ENCODE measurements at regions not wholly inside any gene's neighbourhood (a gene's known extent, or its start where the extent isn't known, plus 50 kb on each side); places are given as distances from the start of the nearest gene placed in this dataset.

DNA sequence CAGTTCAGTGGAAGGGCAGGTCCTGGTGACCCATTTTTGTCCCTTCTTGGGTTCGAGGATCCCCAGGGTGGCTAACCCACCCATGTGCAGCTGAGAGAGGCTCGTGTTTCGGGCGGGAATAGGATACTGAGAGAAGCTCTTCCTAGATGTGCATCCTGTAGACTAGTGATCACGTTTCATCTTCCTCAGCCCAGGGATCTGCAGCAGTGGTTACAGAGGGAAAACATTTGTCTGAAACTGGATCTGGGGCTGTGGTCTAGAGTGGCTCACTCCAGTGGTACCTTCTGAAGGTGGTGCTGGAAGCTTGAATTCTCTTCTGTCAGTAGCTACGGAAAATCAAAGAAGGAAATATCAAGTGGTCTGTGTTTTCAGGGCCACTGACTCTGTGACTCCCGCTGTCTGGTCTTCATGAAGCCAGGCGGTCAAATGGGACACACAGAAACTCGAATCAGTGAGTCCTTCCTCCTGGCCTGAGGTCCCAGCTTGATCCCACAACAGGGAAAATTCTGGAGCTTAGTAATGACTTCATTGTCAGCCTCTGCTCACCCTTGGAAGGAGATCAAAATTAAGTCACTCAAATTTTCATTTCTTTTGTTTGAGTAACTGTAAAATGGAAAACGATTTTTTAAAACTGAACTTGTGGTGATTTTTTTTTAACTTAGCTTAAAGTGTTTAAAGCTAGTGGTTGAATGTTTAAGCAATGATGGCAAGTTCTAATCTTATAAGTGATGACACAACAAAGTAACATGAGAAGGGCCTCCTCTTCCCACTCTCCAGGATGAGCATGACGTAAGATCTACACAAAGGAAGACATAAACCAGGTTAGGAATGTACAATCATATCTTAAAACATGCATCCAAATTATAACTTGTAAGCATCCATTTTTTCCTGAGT lies 469.3 kb upstream of the KLF6 start:
- ATAC-seq (no peak), FAIRE-seq (no peak), DNase-seq (no peak)
- Histone ChIP-seq H3K27me3 (no peaks in the 10 kb centered on the region), H3K4me3 (no peak overlapping the region), H3K36me3 (no peaks in the 10 kb centered on the region), H3K9me3 (no peaks in the 10 kb centered on the region), H3K27ac (no peak overlapping the region), H3K4me1 (no peaks in the 10 kb centered on the region)
- intact Hi-C loops (cut with DNase I): no loop called here
- TF ChIP-seq, protein P1, sequence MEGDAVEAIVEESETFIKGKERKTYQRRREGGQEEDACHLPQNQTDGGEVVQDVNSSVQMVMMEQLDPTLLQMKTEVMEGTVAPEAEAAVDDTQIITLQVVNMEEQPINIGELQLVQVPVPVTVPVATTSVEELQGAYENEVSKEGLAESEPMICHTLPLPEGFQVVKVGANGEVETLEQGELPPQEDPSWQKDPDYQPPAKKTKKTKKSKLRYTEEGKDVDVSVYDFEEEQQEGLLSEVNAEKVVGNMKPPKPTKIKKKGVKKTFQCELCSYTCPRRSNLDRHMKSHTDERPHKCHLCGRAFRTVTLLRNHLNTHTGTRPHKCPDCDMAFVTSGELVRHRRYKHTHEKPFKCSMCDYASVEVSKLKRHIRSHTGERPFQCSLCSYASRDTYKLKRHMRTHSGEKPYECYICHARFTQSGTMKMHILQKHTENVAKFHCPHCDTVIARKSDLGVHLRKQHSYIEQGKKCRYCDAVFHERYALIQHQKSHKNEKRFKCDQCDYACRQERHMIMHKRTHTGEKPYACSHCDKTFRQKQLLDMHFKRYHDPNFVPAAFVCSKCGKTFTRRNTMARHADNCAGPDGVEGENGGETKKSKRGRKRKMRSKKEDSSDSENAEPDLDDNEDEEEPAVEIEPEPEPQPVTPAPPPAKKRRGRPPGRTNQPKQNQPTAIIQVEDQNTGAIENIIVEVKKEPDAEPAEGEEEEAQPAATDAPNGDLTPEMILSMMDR (IDR thresholded peaks at IDR 0.05): no peak
- 61 to 71% methylated on average over 11 of the region's 11 CpGs for WGBS, 2 donors

DNA sequence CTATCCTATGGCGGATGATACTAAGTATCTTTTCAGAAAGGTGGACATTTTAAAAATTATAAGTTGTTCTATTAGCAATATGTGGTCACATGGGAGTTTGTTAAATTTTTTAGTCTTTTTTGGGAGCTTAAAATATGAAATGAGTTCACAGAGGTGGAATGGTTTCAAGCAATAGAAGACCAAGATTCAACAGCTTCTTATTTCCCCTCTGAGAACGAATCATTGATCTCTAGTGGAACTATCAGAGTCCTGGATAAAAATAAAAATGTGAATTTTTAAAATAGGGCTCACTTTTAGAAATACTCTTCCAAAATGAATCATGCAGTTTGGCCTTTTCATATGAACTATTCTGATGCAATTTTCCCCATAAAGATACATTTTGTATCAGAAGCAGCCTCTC lies 467.7 kb upstream of the KLF6 start:
- no peaks in the 10 kb centered on the region for H3K4me1 ChIP-seq
- WGBS, 2 donors: 69 to 76% methylated on average over 2 of the region's 2 CpGs
- DNase-seq: no peak
- no peaks in the 10 kb centered on the region for H3K9me3 ChIP-seq
- no peak for FAIRE-seq
- ATAC-seq: no peak
- H3K36me3 ChIP-seq: no peaks in the 10 kb centered on the region
- TF ChIP-seq, protein P1 (IDR thresholded peaks at IDR 0.05): no peak
- no peaks in the 10 kb centered on the region for H3K27me3 ChIP-seq
- intact Hi-C loops (cut with DNase I): no loop called here
- no peak overlapping the region for H3K27ac ChIP-seq
- H3K4me3 ChIP-seq: no peak overlapping the region

DNA sequence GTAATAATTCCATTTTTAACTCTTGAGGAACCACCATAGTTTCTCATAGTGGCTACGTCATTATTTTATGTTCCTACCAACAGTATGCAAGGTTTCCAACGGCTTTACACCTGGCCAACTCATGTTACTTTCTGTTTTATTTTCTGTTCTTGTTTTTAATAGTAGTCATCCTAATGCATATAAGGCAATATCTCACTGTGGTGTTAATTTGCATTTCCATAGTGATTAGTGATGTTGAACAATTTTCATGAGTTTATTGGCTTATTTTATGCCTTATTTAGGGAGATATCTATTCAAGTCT lies 465.5 kb upstream of the KLF6 start:
- Histone ChIP-seq H3K27ac (no peak overlapping the region), H3K27me3 (no peaks in the 10 kb centered on the region), H3K9me3 (no peaks in the 10 kb centered on the region), H3K4me1 (no peaks in the 10 kb centered on the region), H3K36me3 (no peaks in the 10 kb centered on the region), H3K4me3 (no peak overlapping the region)
- ATAC-seq (no peak), FAIRE-seq (no peak), DNase-seq (no peak)
- WGBS, 2 donors: 69 to 73% methylated on average over 2 of the region's 2 CpGs
- TF ChIP-seq, protein P1 (IDR thresholded peaks at IDR 0.05): no peak
- intact Hi-C loops (cut with DNase I): no loop called here

DNA sequence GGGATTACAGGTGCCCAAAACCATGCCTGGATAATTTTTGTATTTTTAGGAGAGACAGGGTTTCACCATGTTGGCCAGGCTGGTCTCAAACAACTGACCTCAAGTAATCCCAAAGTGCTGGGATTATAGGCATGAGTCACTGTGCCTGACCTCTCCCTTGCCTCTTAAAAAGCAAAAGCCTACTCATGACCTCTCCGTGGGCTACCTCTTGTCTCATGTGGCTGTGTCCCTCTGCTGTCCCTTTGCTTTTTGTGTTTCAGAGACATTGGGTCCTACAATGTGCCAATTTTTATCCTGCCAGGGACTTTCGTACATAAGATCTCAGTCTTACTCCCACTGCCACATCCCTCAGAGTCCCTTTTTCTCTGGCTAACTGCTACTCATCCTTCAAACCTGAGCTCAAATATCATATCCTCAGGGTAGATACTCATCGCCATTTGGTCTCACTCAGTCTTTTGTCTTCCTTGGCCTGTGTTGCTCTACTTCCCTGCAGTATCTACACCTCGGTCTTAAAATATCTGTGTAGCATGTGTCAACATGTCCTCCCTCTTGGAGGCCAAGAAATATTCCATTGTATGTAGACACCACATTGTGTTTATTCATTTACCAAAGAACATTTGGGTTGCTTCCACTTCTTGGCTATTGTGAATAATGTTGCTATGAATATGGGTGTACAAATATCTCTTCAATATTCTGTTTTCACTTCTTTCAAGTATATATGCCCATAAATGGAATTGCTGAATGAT lies 465.0 kb upstream of the KLF6 start:
- TF ChIP-seq, protein P1 (IDR thresholded peaks at IDR 0.05): no peak
- intact Hi-C loops (cut with DNase I): no loop called here
- no peaks in the 10 kb centered on the region for H3K4me1 ChIP-seq
- no peak for FAIRE-seq
- H3K9me3 ChIP-seq: no peaks in the 10 kb centered on the region
- H3K27ac ChIP-seq: no peak overlapping the region
- WGBS, 2 donors: 54 to 67% methylated on average over 4 of the region's 4 CpGs
- no peak overlapping the region for H3K4me3 ChIP-seq
- DNase-seq: no peak
- no peak for ATAC-seq
- no peaks in the 10 kb centered on the region for H3K36me3 ChIP-seq
- no peaks in the 10 kb centered on the region for H3K27me3 ChIP-seq

DNA sequence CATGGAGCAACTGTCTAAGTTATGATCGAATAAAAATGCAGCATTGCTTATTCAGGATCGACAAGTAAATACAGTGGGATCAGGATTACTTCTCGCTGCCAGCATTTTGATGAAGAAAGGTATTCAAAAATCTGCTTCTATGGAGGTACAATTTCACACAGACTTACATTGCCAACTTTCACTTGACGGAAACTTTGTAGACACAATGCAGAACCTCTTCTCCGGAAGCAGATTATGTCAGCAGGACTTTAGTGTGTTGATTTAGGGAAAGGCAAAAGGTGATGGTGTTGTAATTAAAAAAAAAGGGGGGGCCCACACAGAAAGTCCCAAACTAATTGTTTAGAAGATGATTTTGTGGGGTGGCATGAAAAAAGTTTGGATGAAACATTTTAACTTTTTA lies 462.4 kb upstream of the KLF6 start:
- no peak for FAIRE-seq
- ATAC-seq: no peak

More for the DNA sequence above, 462.4 kb upstream of the KLF6 start:
- Histone ChIP-seq H3K27ac (no peak overlapping the region), H3K36me3 (no peaks in the 10 kb centered on the region), H3K9me3 (no peaks in the 10 kb centered on the region), H3K4me3 (no peak overlapping the region), H3K4me1 (peaks cover 0 to 3% (median 0%) of the 10 kb centered on the region in 3 donors), H3K27me3 (no peaks in the 10 kb centered on the region)
- intact Hi-C loops (cut with DNase I): no loop called here
- no peak for DNase-seq
- 70 to 82% methylated on average over 5 of the region's 5 CpGs for WGBS, 2 donors
- TF ChIP-seq, protein P1 (IDR thresholded peaks at IDR 0.05): no peak

Data from pancreas (tissue), 10 donors.